Brain microvascular endothelial cell (primary cell): ENCODE measurements at regions not wholly inside any gene's neighbourhood (a gene's known extent, or its start where the extent isn't known, plus 50 kb on each side); places are given as distances from the start of the nearest gene placed in this dataset.

Experiments
- DNase-seq: peaks from one replicate; pipeline ENCODE4 v3.0.0-alpha.2; 2020
- H3K27ac ChIP-seq: fragments of 250-450 bp; sonication (Bioruptor Pico); 2 replicates; pipeline ENCODE4 v1.5.1; 2020; ENCODE audit warnings: mild to moderate bottlenecking, moderate library complexity
- H3K27me3 ChIP-seq: fragments of 250-450 bp; sonication (Bioruptor Pico); replicated peaks from 2 replicates; pipeline ENCODE4 v1.5.1; 2020; ENCODE audit warnings: mild to moderate bottlenecking
- H3K36me3 ChIP-seq: fragments of 250-450 bp; sonication (Bioruptor Pico); replicated peaks from 2 replicates; pipeline ENCODE4 v1.5.1; 2020; ENCODE audit warnings: mild to moderate bottlenecking
- H3K4me3 ChIP-seq: 2 replicates; pipeline ENCODE4 v1.5.1; 2011; ENCODE audit warnings: low read depth, mild to moderate bottlenecking, control low read depth, low read length, moderate library complexity
- in situ Hi-C: cut with HindIII; loops from 2 replicates; pipeline ENCODE4 v1.10.0; 2017; ENCODE audit warnings: low sequenced_read_pairs, low pct_ligation_motif_present
- TF ChIP-seq, protein P1 (sequence below): IDR thresholded peaks from 2 replicates; pipeline ENCODE4 v1.5.1; 2011; ENCODE audit warnings: low read depth, mild to moderate bottlenecking, moderate library complexity, low read length, control low read depth, inconsistent platforms; ENCODE audit errors: missing control alignments

DNA sequence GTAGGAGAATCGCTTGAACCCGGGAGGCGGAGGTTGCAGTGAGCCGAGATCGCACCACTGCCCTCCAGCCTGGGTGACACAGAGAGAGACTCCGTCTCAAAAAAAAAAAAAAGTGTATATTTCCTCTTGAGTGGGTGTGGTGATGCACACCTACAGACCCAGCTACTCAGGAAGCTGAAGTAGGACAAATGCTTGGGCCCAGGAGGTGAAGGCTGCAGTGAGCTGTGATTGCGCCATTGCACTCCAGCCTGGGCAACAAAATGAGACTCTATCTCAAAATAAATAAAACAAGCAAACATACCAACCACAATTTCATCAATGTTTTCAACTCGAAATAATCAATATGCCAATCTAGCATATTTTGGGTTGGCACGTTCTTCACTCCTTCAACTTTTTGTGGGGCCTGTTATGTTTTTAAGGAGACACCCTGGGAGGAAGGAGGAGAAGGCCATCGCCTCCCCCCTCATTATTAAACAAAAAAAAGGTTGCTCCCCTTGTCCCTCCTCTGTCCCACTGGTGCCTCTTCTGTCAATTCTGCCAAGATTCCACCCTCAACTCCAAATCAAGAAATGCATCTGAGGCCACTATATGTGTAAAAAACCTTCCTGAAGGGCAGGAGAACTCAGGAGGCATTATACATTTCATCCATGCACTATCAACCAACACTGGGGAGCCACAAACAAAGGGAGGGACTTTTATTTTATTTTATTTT is 52.4 kb upstream of the ATF7IP2 start:
- DNase-seq: no peak
- in situ Hi-C loops: no loop called here
- TF ChIP-seq, protein P1, sequence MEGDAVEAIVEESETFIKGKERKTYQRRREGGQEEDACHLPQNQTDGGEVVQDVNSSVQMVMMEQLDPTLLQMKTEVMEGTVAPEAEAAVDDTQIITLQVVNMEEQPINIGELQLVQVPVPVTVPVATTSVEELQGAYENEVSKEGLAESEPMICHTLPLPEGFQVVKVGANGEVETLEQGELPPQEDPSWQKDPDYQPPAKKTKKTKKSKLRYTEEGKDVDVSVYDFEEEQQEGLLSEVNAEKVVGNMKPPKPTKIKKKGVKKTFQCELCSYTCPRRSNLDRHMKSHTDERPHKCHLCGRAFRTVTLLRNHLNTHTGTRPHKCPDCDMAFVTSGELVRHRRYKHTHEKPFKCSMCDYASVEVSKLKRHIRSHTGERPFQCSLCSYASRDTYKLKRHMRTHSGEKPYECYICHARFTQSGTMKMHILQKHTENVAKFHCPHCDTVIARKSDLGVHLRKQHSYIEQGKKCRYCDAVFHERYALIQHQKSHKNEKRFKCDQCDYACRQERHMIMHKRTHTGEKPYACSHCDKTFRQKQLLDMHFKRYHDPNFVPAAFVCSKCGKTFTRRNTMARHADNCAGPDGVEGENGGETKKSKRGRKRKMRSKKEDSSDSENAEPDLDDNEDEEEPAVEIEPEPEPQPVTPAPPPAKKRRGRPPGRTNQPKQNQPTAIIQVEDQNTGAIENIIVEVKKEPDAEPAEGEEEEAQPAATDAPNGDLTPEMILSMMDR: no peak

DNA sequence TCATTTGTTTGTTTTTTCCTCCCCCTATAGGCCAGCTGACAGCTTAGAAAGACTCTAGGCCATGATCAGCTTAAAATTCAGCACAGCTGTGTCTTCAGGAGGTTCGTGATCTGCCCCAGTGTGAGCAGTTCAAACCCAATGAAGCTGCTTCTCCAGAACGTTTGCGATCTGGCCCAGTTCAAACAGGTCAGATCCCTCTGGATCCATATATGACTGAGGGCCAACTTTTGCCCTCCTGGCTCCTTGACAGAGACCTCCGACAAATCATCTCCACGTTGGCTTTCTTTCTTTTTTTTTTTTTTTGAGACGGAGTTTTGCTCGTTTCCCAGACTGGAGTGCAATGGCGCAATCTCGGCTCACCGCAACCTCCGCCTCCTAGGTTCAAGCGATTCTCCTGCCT is 50.2 kb upstream of the ATF7IP2 start:
- in situ Hi-C loops: no loop called here
- no peaks in the 10 kb centered on the region for H3K36me3 ChIP-seq
- no peak overlapping the region for H3K27ac ChIP-seq
- no peak overlapping the region for H3K4me3 ChIP-seq
- no peak for DNase-seq
- H3K27me3 ChIP-seq: no peaks in the 10 kb centered on the region
- TF ChIP-seq, protein P1: no peak

More for the DNA sequence above, 52.4 kb upstream of the ATF7IP2 start:
- no peaks in the 10 kb centered on the region for H3K36me3 ChIP-seq
- no peak overlapping the region for H3K4me3 ChIP-seq
- no peak overlapping the region for H3K27ac ChIP-seq
- no peaks in the 10 kb centered on the region for H3K27me3 ChIP-seq
